NB4 (cell line): ENCODE measurements at regions not wholly inside any gene's neighbourhood (a gene's known extent, or its start where the extent isn't known, plus 50 kb on each side); places are given as distances from the start of the nearest gene placed in this dataset.

Experiments used
- DNase-seq: peaks from one replicate; pipeline ENCODE4 v3.0.0; 2010; ENCODE audit warnings: low read depth
- H3K4me3 ChIP-seq: one replicate; pipeline ENCODE4 v1.5.1; 2011; ENCODE audit warnings: mild to moderate bottlenecking, low read depth, low read length, moderate library complexity
- MYC ChIP-seq: IDR thresholded peaks from 2 replicates; pipeline ENCODE4 v1.6.1; 2011; ENCODE audit warnings: low read depth, low read length
- POLR2A ChIP-seq: IDR thresholded peaks from 2 replicates; pipeline ENCODE4 v1.6.1; 2011; ENCODE audit warnings: mild to moderate bottlenecking; ENCODE audit not compliant: insufficient read length; ENCODE audit errors: extremely low read depth
- TF ChIP-seq, protein P1 (sequence below): IDR thresholded peaks from 2 replicates; pipeline ENCODE4 v1.6.1; 2011; ENCODE audit warnings: low read depth, low read length
- TF ChIP-seq, protein P2 (sequence below): IDR thresholded peaks from one replicate; pipeline ENCODE4 v1.5.1; 2012; ENCODE audit warnings: low read depth, low read length

DNA sequence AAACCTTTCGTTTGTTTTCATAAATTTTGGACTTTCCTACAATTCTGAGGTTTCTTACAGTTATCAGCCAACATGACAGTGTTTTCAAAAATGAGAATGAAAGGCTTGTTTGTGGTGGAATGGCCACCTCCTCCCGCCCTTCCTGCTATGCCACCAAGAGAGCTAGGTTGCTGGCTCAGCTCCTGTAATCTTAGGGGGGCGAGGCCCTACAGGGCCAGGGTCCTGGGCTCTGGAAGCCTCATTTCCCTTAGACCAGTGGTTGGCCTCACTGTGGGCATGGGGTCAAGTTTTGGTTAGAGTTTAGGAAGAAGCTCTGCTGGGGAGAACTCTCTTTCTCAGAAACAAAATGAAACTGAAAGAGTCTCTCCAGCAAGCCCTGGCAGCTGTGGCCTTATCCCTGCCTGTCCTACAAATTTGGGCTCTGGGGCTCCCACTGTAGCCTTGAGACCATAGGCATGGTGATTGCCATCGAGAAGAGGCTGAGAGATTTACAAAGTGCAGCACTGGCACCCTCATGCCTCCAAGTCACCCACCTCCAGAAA is 66.2 kb downstream of the IRX1 start:
- TF ChIP-seq MYC = no peak
- no peak for TF ChIP-seq POLR2A
- TF ChIP-seq, protein P1, sequence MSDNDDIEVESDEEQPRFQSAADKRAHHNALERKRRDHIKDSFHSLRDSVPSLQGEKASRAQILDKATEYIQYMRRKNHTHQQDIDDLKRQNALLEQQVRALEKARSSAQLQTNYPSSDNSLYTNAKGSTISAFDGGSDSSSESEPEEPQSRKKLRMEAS = no peak
- TF ChIP-seq, protein P2, sequence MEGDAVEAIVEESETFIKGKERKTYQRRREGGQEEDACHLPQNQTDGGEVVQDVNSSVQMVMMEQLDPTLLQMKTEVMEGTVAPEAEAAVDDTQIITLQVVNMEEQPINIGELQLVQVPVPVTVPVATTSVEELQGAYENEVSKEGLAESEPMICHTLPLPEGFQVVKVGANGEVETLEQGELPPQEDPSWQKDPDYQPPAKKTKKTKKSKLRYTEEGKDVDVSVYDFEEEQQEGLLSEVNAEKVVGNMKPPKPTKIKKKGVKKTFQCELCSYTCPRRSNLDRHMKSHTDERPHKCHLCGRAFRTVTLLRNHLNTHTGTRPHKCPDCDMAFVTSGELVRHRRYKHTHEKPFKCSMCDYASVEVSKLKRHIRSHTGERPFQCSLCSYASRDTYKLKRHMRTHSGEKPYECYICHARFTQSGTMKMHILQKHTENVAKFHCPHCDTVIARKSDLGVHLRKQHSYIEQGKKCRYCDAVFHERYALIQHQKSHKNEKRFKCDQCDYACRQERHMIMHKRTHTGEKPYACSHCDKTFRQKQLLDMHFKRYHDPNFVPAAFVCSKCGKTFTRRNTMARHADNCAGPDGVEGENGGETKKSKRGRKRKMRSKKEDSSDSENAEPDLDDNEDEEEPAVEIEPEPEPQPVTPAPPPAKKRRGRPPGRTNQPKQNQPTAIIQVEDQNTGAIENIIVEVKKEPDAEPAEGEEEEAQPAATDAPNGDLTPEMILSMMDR = no peak
- H3K4me3 ChIP-seq = no peak overlapping the region
- DNase-seq = no peak

DNA sequence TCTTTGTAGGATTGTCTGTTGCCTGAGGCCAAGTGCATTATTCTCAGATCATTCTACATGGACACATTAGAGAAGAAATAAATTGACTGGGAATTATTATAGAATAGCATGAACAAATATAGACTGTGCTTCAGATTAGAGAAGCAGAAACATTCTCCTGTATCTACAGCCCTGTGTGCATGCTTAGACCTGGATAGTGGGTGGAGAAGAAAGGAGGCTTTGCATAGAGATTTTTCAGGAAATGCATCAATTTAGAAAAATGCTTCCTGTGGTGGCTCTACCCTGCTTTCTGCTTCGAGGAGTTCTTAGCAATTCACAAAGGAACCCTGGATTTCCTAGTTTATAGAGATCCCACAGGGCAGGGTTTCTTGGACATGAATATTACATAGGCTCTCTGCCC is 66.7 kb downstream of the IRX1 start:
- no peak for TF ChIP-seq MYC
- TF ChIP-seq, protein P1 = no peak
- no peak for TF ChIP-seq POLR2A
- TF ChIP-seq, protein P2 = no peak
- no peak for DNase-seq
- H3K4me3 ChIP-seq = no peak overlapping the region

DNA sequence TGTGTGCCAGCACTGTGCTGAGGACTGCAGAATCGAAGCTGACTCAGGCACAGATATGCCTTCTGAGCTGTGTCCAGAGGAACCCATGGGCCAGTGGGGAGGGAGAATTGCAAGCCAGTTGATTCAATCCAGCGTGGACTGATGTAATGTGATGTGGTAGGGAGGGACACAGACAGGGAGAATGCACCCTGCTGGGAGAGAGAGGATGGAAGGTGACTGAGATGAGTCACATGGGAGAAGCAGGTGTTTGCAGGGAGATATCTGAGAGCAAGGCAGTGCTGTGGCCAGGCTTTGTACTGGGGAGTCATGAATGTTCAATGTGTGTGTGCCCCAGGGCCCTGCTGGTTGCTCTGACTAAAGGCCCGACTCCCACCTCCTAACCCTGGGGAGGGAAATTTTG is 75.7 kb downstream of the IRX1 start:
- no peak for TF ChIP-seq POLR2A
- TF ChIP-seq MYC = no peak
- TF ChIP-seq, protein P1 = no peak
- TF ChIP-seq, protein P2 = no peak
- DNase-seq = no peak
- H3K4me3 ChIP-seq = no peak overlapping the region

DNA sequence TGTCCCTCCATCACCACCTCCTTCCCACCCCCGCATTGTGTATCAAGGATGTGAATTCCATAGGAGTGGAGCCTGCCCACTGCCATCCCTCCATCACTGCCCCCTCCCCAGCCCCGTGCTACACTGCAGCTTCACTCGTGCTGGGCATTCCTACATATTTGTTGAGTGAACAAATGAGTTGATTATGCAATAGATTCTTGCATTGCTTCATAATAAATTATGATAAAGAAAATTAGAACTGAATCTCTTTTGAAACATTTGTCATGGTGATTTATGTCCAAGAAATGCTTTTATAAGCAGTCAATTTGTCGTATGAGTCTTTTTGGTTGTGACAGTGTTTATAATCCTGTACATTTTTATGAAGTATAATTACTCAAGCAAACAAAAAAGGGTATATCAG is 83.2 kb downstream of the IRX1 start:
- TF ChIP-seq, protein P2 = no peak
- no peak for TF ChIP-seq MYC
- TF ChIP-seq, protein P1 = no peak
- DNase-seq = no peak
- no peak overlapping the region for H3K4me3 ChIP-seq

DNA sequence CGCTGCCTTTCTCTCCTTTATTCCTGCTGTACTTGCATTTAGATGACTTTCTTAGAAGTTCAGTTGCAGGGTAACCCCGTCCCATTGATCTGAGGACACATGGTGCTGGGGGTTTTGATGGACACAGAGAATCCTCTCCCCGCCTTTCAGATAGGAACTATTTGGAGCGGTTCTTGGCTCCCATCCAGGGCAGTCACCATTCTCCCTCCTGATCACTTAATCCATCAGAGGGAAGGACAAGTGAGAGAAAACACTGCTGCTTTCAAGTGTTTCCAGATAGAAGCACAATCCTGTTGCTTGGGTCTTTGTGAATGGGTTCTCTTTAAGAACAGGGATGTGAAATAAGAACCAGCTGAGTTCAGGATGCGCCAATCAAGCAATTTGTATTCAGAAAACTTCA is 85.2 kb downstream of the IRX1 start:
- TF ChIP-seq POLR2A (no peak), MYC (no peak)
- TF ChIP-seq, protein P2 = no peak
- TF ChIP-seq, protein P1 = no peak
- no peak for DNase-seq
- H3K4me3 ChIP-seq = no peak overlapping the region
